ENCODE measurements at regions not wholly inside any gene's neighbourhood (a gene's known extent, or its start where the extent isn't known, plus 50 kb on each side); places are given as distances from the start of the nearest gene placed in this dataset.

GRCh38 chr3:194257151-194257621 lies 93.9 kb downstream of the CPN2 start:
- no peak for TF ChIP-seq GATA2 (IDR thresholded peaks at IDR 0.05; ENCODE audit: low read depth, low read length)
- TF ChIP-seq GATA3 (IDR thresholded peaks at IDR 0.05; ENCODE audit: low read depth, low read length) = no peak

All from SH-SY5Y (cell line).